ENCODE measurements at regions not wholly inside any gene's neighbourhood (a gene's known extent, or its start where the extent isn't known, plus 50 kb on each side); places are given as distances from the start of the nearest gene placed in this dataset.

DNA sequence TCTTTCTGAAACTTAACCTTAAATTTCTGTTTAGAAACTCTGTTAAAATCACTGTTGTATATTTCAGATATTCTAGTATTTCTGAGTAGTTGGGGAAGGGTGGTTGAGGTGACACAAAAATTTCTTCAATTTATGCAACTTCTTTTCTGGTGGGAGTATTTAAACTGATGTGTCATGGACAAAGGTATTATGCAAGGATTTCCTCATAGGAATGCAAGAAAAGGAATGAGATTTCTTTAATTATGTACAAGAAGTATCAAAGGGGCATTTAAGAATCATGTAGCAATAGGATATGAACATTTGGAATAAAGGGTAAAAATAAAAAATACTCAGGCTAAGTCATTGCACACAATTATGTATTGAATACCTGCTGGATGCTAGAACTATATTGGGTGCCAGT, 575.8 kb upstream of the KLF12 start:
- H3K4me3 ChIP-seq (ENCODE audit: low read depth, low read length) = no peak overlapping the region
- TF ChIP-seq POLR2A (IDR thresholded peaks at IDR 0.05; ENCODE audit: extremely low read depth, insufficient read length) (no peak), MYC (IDR thresholded peaks at IDR 0.05; ENCODE audit: low read depth, low read length) (no peak)
- TF ChIP-seq, protein P1, sequence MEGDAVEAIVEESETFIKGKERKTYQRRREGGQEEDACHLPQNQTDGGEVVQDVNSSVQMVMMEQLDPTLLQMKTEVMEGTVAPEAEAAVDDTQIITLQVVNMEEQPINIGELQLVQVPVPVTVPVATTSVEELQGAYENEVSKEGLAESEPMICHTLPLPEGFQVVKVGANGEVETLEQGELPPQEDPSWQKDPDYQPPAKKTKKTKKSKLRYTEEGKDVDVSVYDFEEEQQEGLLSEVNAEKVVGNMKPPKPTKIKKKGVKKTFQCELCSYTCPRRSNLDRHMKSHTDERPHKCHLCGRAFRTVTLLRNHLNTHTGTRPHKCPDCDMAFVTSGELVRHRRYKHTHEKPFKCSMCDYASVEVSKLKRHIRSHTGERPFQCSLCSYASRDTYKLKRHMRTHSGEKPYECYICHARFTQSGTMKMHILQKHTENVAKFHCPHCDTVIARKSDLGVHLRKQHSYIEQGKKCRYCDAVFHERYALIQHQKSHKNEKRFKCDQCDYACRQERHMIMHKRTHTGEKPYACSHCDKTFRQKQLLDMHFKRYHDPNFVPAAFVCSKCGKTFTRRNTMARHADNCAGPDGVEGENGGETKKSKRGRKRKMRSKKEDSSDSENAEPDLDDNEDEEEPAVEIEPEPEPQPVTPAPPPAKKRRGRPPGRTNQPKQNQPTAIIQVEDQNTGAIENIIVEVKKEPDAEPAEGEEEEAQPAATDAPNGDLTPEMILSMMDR (IDR thresholded peaks at IDR 0.05; ENCODE audit: low read depth, low read length) = no peak
- TF ChIP-seq, protein P2, sequence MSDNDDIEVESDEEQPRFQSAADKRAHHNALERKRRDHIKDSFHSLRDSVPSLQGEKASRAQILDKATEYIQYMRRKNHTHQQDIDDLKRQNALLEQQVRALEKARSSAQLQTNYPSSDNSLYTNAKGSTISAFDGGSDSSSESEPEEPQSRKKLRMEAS (IDR thresholded peaks at IDR 0.05; ENCODE audit: low read depth, low read length) = no peak
- peak; percentile 6 for DNase-seq (ENCODE audit: low read depth)

DNA sequence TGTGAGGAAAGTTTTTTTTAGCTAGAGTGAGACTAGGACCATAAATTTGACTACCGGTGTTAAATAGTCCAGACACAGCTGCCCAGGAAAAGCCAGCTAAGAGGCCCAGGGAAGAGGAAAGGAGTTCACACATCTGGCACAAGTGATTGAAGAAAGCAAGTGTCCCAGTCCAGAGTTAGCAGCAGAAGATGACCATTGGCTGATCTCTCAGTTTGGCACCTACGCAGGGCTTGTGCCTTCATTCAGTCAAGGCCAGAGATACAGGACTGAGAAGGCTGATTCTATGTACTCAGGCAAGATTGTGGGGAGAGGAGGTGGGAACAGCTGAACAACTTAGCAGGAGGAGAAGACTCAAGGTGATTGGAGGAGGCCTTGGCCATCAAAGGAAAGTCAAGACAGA, 575.0 kb upstream of the KLF12 start:
- no peak for TF ChIP-seq POLR2A (IDR thresholded peaks at IDR 0.05; ENCODE audit: extremely low read depth, insufficient read length)
- TF ChIP-seq MYC (IDR thresholded peaks at IDR 0.05; ENCODE audit: low read depth, low read length) = no peak
- TF ChIP-seq, protein P1 (IDR thresholded peaks at IDR 0.05; ENCODE audit: low read depth, low read length) = no peak
- TF ChIP-seq, protein P2 (IDR thresholded peaks at IDR 0.05; ENCODE audit: low read depth, low read length) = no peak
- DNase-seq (ENCODE audit: low read depth) = no peak

DNA sequence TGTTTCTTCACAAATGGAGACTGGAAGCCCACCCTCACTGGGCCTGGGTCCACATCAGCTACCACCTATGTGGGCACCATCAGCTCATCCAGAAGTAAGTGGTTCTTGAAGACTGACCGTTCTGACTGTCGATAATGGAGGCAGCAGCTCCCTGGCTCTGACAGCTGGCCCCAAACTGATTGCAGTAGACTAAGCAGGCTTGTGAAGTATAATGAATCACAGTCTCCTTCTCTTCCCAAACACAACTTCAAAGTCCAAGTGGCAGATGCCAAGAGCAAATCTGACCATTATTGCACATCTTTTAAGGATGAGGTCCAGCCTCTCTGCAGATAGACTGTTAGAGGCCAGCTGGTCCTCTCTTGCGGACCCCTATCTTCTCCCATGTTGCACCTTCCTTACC, 574.4 kb upstream of the KLF12 start:
- H3K4me3 ChIP-seq (ENCODE audit: low read depth, low read length) = no peak overlapping the region
- TF ChIP-seq POLR2A (IDR thresholded peaks at IDR 0.05; ENCODE audit: extremely low read depth, insufficient read length) = no peak
- TF ChIP-seq, protein P1 (IDR thresholded peaks at IDR 0.05; ENCODE audit: low read depth, low read length) = no peak
- TF ChIP-seq MYC (IDR thresholded peaks at IDR 0.05; ENCODE audit: low read depth, low read length) = no peak
- TF ChIP-seq, protein P2 (IDR thresholded peaks at IDR 0.05; ENCODE audit: low read depth, low read length) = no peak
- DNase-seq (ENCODE audit: low read depth) = no peak

More for the DNA sequence above, 575.0 kb upstream of the KLF12 start:
- H3K4me3 ChIP-seq (ENCODE audit: low read depth, low read length) = no peak overlapping the region

DNA sequence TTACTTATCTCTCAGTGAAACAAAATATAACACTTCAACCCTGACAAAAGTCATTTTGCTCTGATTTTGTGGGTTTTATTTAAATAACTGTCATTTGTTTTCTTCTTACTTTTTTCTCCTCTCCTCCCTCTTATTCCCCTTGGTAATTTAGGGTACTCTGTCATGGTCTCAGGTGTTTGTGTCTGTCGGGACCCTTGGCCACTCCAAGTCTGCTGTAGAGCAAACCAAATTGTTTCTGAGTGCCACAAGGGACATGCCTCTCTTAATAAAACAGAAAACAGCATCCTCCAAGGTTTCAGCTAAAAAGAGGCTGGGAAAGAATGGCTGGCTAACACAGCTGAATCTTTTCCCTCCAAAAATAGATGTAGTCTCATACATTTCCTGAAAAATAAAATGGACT, 573.1 kb upstream of the KLF12 start:
- H3K4me3 ChIP-seq (ENCODE audit: low read depth, low read length) = no peak overlapping the region
- TF ChIP-seq MYC (IDR thresholded peaks at IDR 0.05; ENCODE audit: low read depth, low read length) (no peak), POLR2A (IDR thresholded peaks at IDR 0.05; ENCODE audit: extremely low read depth, insufficient read length) (no peak)
- TF ChIP-seq, protein P1 (IDR thresholded peaks at IDR 0.05; ENCODE audit: low read depth, low read length) = no peak
- TF ChIP-seq, protein P2 (IDR thresholded peaks at IDR 0.05; ENCODE audit: low read depth, low read length) = no peak
- no peak for DNase-seq (ENCODE audit: low read depth)

DNA sequence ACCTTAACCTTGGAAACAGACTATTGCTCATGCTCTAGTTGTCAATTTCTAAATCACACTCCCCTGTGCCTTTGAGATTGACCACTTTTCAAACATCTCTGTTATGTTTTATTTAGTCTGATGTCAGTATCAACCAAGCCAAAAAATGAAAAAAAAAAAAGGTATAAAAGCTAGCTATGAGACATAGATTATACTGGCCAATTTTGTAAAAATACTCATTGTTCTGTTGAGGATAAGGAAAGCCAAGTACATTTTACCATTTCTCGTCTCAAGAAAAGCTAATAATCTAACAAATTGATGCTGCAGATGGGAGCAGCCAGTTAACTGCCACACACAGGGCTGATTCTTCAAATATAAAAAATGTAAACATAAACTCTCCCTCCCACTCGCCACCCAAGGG, 572.6 kb upstream of the KLF12 start:
- no peak for DNase-seq (ENCODE audit: low read depth)
- no peak overlapping the region for H3K4me3 ChIP-seq (ENCODE audit: low read depth, low read length)
- TF ChIP-seq, protein P1 (IDR thresholded peaks at IDR 0.05; ENCODE audit: low read depth, low read length) = no peak
- TF ChIP-seq MYC (IDR thresholded peaks at IDR 0.05; ENCODE audit: low read depth, low read length) (no peak), POLR2A (IDR thresholded peaks at IDR 0.05; ENCODE audit: extremely low read depth, insufficient read length) (no peak)
- TF ChIP-seq, protein P2 (IDR thresholded peaks at IDR 0.05; ENCODE audit: low read depth, low read length) = no peak

DNA sequence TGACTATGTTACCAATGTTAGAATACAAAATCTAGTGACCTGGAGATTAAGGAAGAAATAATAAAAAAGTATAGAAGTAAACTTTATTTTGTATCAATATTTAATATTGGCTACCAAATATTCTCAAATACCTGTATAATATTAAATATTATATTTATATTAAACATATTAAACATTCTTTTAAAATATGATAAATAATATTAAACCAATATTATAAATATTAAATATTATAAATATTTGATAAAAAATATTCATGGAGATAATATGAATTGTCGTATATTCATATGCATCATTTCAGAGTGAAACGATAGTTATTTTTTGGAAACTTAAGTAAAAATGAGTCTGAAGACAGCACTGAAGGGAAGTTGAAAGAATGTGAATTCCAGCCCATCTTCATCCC, 571.2 kb upstream of the KLF12 start:
- TF ChIP-seq, protein P2 (IDR thresholded peaks at IDR 0.05; ENCODE audit: low read depth, low read length) = no peak
- TF ChIP-seq, protein P1 (IDR thresholded peaks at IDR 0.05; ENCODE audit: low read depth, low read length) = no peak
- TF ChIP-seq POLR2A (IDR thresholded peaks at IDR 0.05; ENCODE audit: extremely low read depth, insufficient read length) (no peak), MYC (IDR thresholded peaks at IDR 0.05; ENCODE audit: low read depth, low read length) (no peak)
- no peak overlapping the region for H3K4me3 ChIP-seq (ENCODE audit: low read depth, low read length)
- DNase-seq (ENCODE audit: low read depth) = no peak

All from NB4 (cell line).